ENCODE measurements at regions not wholly inside any gene's neighbourhood (a gene's known extent, or its start where the extent isn't known, plus 50 kb on each side); places are given as distances from the start of the nearest gene placed in this dataset.

GRCh38 chr5:118459490-118459889 lies 528.9 kb downstream of the DTWD2 start:
- TF ChIP-seq CTCF (IDR thresholded peaks at IDR 0.05; ENCODE audit: extremely low read depth in 1 of 2, insufficient read depth in 1 of 2, low read depth in 1 of 2, low read length in 2 of 2), result no peak
- TF ChIP-seq POLR2A (IDR thresholded peaks at IDR 0.05; ENCODE audit: low read depth, low read length), result no peak
